H9 (cell line): ENCODE measurements at regions not wholly inside any gene's neighbourhood (a gene's known extent, or its start where the extent isn't known, plus 50 kb on each side); places are given as distances from the start of the nearest gene placed in this dataset.
A peak's percentile ranks its signal among the peaks of the same experiment; 100 is the strongest.

Source experiments
- DNase-seq: peaks from one replicate; pipeline ENCODE4 v3.0.0-alpha.2; 2017
- H2AFZ ChIP-seq: one replicate; pipeline ENCODE4 v1.6.1; 2013; ENCODE audit warnings: mild to moderate bottlenecking, low read length, control low read depth, moderate library complexity
- H2AK5ac ChIP-seq: 2 replicates; pipeline ENCODE4 v1.6.1; 2013; ENCODE audit warnings: low read length, control low read depth, mixed read lengths; ENCODE audit not compliant: insufficient read length
- H2BK120ac ChIP-seq: one replicate; pipeline ENCODE4 v1.6.1; 2013; ENCODE audit warnings: low read depth, mild to moderate bottlenecking, low read length, control low read depth, inconsistent platforms; ENCODE audit not compliant: poor library complexity, severe bottlenecking
- H2BK12ac ChIP-seq: 2 replicates; pipeline ENCODE4 v1.6.1; 2013; ENCODE audit warnings: low read length, control low read depth, mixed read lengths, low read depth; ENCODE audit not compliant: insufficient read length
- H2BK15ac ChIP-seq: 2 replicates; pipeline ENCODE4 v1.6.1; 2013; ENCODE audit warnings: low read depth, low read length, control low read depth
- H2BK20ac ChIP-seq: one replicate; pipeline ENCODE4 v1.6.1; 2013; ENCODE audit warnings: low read depth, mild to moderate bottlenecking, low read length, control low read depth, inconsistent platforms; ENCODE audit not compliant: poor library complexity, severe bottlenecking
- H2BK5ac ChIP-seq: 2 replicates; pipeline ENCODE4 v1.6.1; 2013; ENCODE audit warnings: low read length, control low read depth, mixed read lengths; ENCODE audit not compliant: insufficient read length
- H3K14ac ChIP-seq: 2 replicates; pipeline ENCODE4 v1.6.1; 2013; ENCODE audit warnings: low read length, control low read depth; ENCODE audit not compliant: insufficient read depth
- H3K18ac ChIP-seq: 2 replicates; pipeline ENCODE4 v1.6.1; 2013; ENCODE audit warnings: low read depth, mild to moderate bottlenecking, mixed read lengths, low read length, control low read depth; ENCODE audit not compliant: insufficient read length
- H3K23ac ChIP-seq: 2 replicates; pipeline ENCODE4 v1.6.1; 2013; ENCODE audit warnings: low read length, control low read depth, mixed read lengths, low read depth; ENCODE audit not compliant: insufficient read length
- H3K23me2 ChIP-seq: 2 replicates; pipeline ENCODE4 v1.6.1; 2013; ENCODE audit warnings: low read depth, mild to moderate bottlenecking, mixed read lengths, low read length, control low read depth; ENCODE audit not compliant: insufficient read length, poor library complexity, severe bottlenecking
- H3K27ac ChIP-seq: 2 replicates; pipeline ENCODE4 v1.5.1; 2013; ENCODE audit warnings: low read length, control low read depth, mixed read lengths, low read depth; ENCODE audit not compliant: insufficient read length
- H3K27me3 ChIP-seq: 2 replicates; pipeline ENCODE4 v1.6.1; 2013; ENCODE audit warnings: low read length, control low read depth, inconsistent platforms; ENCODE audit not compliant: insufficient read depth
- H3K4ac ChIP-seq: 2 replicates; pipeline ENCODE4 v1.6.1; 2013; ENCODE audit warnings: low read depth, mild to moderate bottlenecking, control low read depth, inconsistent platforms, low read length, moderate library complexity
- H3K4me1 ChIP-seq: 2 replicates; pipeline ENCODE4 v1.6.1; 2013; ENCODE audit warnings: low read length, control low read depth, inconsistent platforms; ENCODE audit not compliant: insufficient read depth
- H3K4me2 ChIP-seq: 2 replicates; pipeline ENCODE4 v1.6.1; 2013; ENCODE audit warnings: low read length, control low read depth, mixed read lengths; ENCODE audit not compliant: insufficient read length, insufficient read depth
- H3K56ac ChIP-seq: 2 replicates; pipeline ENCODE4 v1.6.1; 2013; ENCODE audit warnings: low read depth, mild to moderate bottlenecking, mixed read lengths, low read length, control low read depth; ENCODE audit not compliant: insufficient read length
- H3K79me1 ChIP-seq: 2 replicates; pipeline ENCODE4 v1.6.1; 2013; ENCODE audit warnings: low read depth, mild to moderate bottlenecking, moderate library complexity, low read length, control low read depth, inconsistent platforms; ENCODE audit not compliant: insufficient read depth, poor library complexity, severe bottlenecking
- H3K79me2 ChIP-seq: 2 replicates; pipeline ENCODE4 v1.6.1; 2013; ENCODE audit warnings: low read length, control low read depth, inconsistent platforms; ENCODE audit not compliant: insufficient read depth
- H3K9ac ChIP-seq: 2 replicates; pipeline ENCODE4 v1.6.1; 2013; ENCODE audit warnings: low read length, control low read depth, mixed read lengths; ENCODE audit not compliant: insufficient read length; ENCODE audit errors: extremely low read depth
- H3K9me3 ChIP-seq: one replicate; pipeline ENCODE4 v1.6.1; 2013; ENCODE audit warnings: low read depth, low read length, inconsistent platforms; ENCODE audit not compliant: control insufficient read depth
- H3T11ph ChIP-seq: one replicate; pipeline ENCODE4 v1.6.1; 2013; ENCODE audit warnings: mild to moderate bottlenecking, low read length, control low read depth, inconsistent platforms
- H4K20me1 ChIP-seq: one replicate; pipeline ENCODE4 v1.6.1; 2013; ENCODE audit not compliant: control insufficient read depth, insufficient read length, insufficient read depth
- H4K5ac ChIP-seq: 2 replicates; pipeline ENCODE4 v1.6.1; 2013; ENCODE audit warnings: low read depth, mild to moderate bottlenecking, mixed read lengths, low read length, control low read depth; ENCODE audit not compliant: insufficient read length
- H4K8ac ChIP-seq: replicated peaks from 2 replicates; pipeline ENCODE4 v1.6.1; 2013; ENCODE audit warnings: low read length, control low read depth, mixed read lengths, low read depth; ENCODE audit not compliant: insufficient read length
- H4K91ac ChIP-seq: 2 replicates; pipeline ENCODE4 v1.6.1; 2013; ENCODE audit warnings: low read depth, mild to moderate bottlenecking, moderate library complexity, mixed read lengths, low read length, control low read depth; ENCODE audit not compliant: insufficient read length
- H3K27ac Mint-ChIP-seq, 3 experiments: 2 replicates in 2 of 3; 3 replicates in 1 of 3; pipeline ENCODE4 v1.8.0; 2020 to 2021; ENCODE audit warnings: mixed read lengths in 3 of 3, mild to moderate bottlenecking in 1 of 3, moderate library complexity in 1 of 3
- H3K27me3 Mint-ChIP-seq: 2 replicates; pipeline ENCODE4 v1.8.0; 2021; ENCODE audit warnings: low read depth, mild to moderate bottlenecking, moderate library complexity, mixed read lengths
- H3K36me3 Mint-ChIP-seq, 3 experiments: 2 replicates in 2 of 3; 3 replicates in 1 of 3; pipeline ENCODE4 v1.8.0; 2020 to 2021; ENCODE audit warnings: low read depth in 3 of 3, mixed read lengths in 3 of 3; ENCODE audit not compliant: insufficient read depth in 1 of 3
- H3K4me1 Mint-ChIP-seq, 2 experiments: 2 replicates each; pipeline ENCODE4 v1.8.0; 2020; ENCODE audit warnings: mixed read lengths in 2 of 2
- H3K4me3 Mint-ChIP-seq, 2 experiments: 2 replicates in 1 of 2; 3 replicates in 1 of 2; pipeline ENCODE4 v1.8.0; 2020 to 2021; ENCODE audit warnings: mild to moderate bottlenecking in 2 of 2, mixed read lengths in 2 of 2, moderate library complexity in 1 of 2
- H3K9me3 Mint-ChIP-seq, 2 experiments: 2 replicates in 1 of 2; 3 replicates in 1 of 2; pipeline ENCODE4 v1.8.0; 2020; ENCODE audit warnings: mild to moderate bottlenecking in 2 of 2, mixed read lengths in 2 of 2, moderate library complexity in 1 of 2
- CTCF ChIP-seq: fragments of 200-600 bp; sonication (generic); conservative IDR thresholded peaks from 3 replicates; pipeline ENCODE4 v1.8.0; 2021; ENCODE audit warnings: antibody characterized with exemption, mild to moderate bottlenecking
- WGBS: extraction: QIAGEN DNeasy Blood & Tissue Kit; methylation state at CpG from one replicate; pipeline ENCODE4 v1.1.7; 2013; ENCODE audit warnings: missing lambda C conversion rate, low lambda C conversion rate, mixed read lengths; ENCODE audit not compliant: insufficient read length; ENCODE audit errors: extremely low coverage; 5-methylcytosine and 5-hydroxymethylcytosine counted together

DNA sequence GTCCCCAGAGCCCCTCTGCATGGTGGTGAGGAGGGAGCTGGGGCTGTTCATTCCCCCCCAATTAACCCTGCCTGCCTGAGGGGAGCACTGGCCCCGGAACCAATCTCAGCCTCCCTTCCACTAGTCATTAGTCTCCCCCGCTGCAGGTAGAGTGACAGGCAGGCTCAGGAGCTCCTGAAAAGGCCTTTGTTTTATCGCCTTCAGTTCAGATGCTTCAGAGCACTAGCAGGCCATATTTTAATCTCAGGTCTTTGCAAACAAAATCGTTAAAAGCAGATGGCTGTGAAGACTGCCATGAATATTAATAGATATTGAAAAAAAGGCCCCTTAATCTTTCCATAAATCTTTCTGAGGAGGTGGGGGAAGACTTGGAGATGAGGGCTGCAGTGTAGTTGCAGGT, 250.7 kb downstream of the RPS24 start:
- peak overlapping the region in 2 of 3 experiments; percentile 81 to 83; a peak in 3 of 7 replicates for H3K27ac Mint-ChIP-seq
- Histone ChIP-seq H3K14ac (no peak overlapping the region), H4K20me1 (no peaks in the 10 kb centered on the region), H2BK5ac (no peak overlapping the region), H2AFZ (no peak overlapping the region), H3K4me2 (no peak overlapping the region), H2BK120ac (no peak overlapping the region), H2BK15ac (no peak overlapping the region), H3K23ac (no peak overlapping the region), H2AK5ac (no peak overlapping the region), H3K9me3 (no peaks in the 10 kb centered on the region), H3K18ac (no peak overlapping the region), H4K5ac (no peak overlapping the region), H3K4me1 (peaks cover 4% of the 10 kb centered on the region; the same call in 1 of the 2 replicates), H2BK20ac (no peak overlapping the region), H3K79me1 (no peaks in the 10 kb centered on the region), H3K9ac (no peak overlapping the region), H3T11ph (no peak overlapping the region), H3K79me2 (no peaks in the 10 kb centered on the region), H3K27ac (no peak overlapping the region), H3K27me3 (no peaks in the 10 kb centered on the region), H3K23me2 (no peaks in the 10 kb centered on the region), H3K56ac (no peak overlapping the region), H4K8ac (no peak overlapping the region), H2BK12ac (no peak overlapping the region), H3K4ac (no peak overlapping the region), H4K91ac (no peak overlapping the region)
- H3K9me3 Mint-ChIP-seq, result no peaks in the 10 kb centered on the region
- H3K4me1 Mint-ChIP-seq, result peaks cover 29 to 50% of the 10 kb centered on the region in 2 experiments
- no peak for DNase-seq
- H3K36me3 Mint-ChIP-seq, result no peaks in the 10 kb centered on the region
- H3K27me3 Mint-ChIP-seq, result peaks cover under 1% of the 10 kb centered on the region
- TF ChIP-seq CTCF, result no peak
- no CpG with 5 or more reads among the region's 4 CpGs for WGBS
- no peak overlapping the region for H3K4me3 Mint-ChIP-seq
